IMR-90 (cell line): ENCODE measurements at regions not wholly inside any gene's neighbourhood (a gene's known extent, or its start where the extent isn't known, plus 50 kb on each side); places are given as distances from the start of the nearest gene placed in this dataset.

Experiments used
- ATAC-seq: fragments of 200-7000 bp; cut with Tn5 transposase; 2 replicates; pipeline ENCODE4 v1.9.1; 2020; ENCODE audit warnings: low read depth, mild to moderate bottlenecking, moderate library complexity
- BruUV-seq: library from RNA; stranded (reverse); fragments of 400-500 nt; replicated peaks from 2 replicates; lab custom pipeline; 2021; lab: Mats Ljungman, UMichigan
- CTCF ChIA-PET: fragments of 300-600 bp; formaldehyde crosslinking; extraction: SDS; loops from one replicate; lab custom pipeline; 2021; ENCODE audit warnings: antibody characterized with exemption; lab: Yijun Ruan, JAX
- POLR2A ChIA-PET: fragments of 300-600 bp; sonication (Branson Sonifier 250); formaldehyde crosslinking; loops from one replicate; lab custom pipeline; 2022; ENCODE audit warnings: antibody characterized with exemption; ENCODE audit not compliant: unreplicated experiment; lab: Charles Lee
- DNase-seq: peaks from one replicate; pipeline ENCODE4 v3.0.0; 2013
- H2AFZ ChIP-seq: replicated peaks from 2 replicates; pipeline ENCODE3; 2013; ENCODE audit warnings: low read length, mild to moderate bottlenecking; ENCODE audit not compliant: poor library complexity
- H2AK5ac ChIP-seq: 2 replicates; pipeline ENCODE4 v1.6.1; 2013; ENCODE audit warnings: low read depth, low read length, inconsistent platforms
- H2AK9ac ChIP-seq: replicated peaks from 2 replicates; pipeline ENCODE3; 2013; ENCODE audit warnings: mild to moderate bottlenecking, low read depth, low read length, moderate library complexity; ENCODE audit not compliant: poor library complexity
- H2BK120ac ChIP-seq: 2 replicates; pipeline ENCODE4 v1.6.1; 2013; ENCODE audit warnings: low read depth, low read length, inconsistent platforms
- H2BK15ac ChIP-seq: 3 replicates; pipeline ENCODE4 v1.6.1; 2013; ENCODE audit warnings: low read depth, low read length, inconsistent platforms
- H2BK20ac ChIP-seq: 2 replicates; pipeline ENCODE4 v1.6.1; 2013; ENCODE audit warnings: low read depth, mild to moderate bottlenecking, inconsistent platforms, low read length, moderate library complexity
- H2BK5ac ChIP-seq: 2 replicates; pipeline ENCODE4 v1.6.1; 2013; ENCODE audit warnings: mild to moderate bottlenecking, low read depth, low read length, inconsistent platforms; ENCODE audit not compliant: poor library complexity, severe bottlenecking
- H3K14ac ChIP-seq: replicated peaks from 2 replicates; pipeline ENCODE4 v1.6.1; 2013; ENCODE audit warnings: low read depth, low read length, inconsistent platforms
- H3K18ac ChIP-seq: 2 replicates; pipeline ENCODE4 v1.6.1; 2013; ENCODE audit warnings: low read depth, low read length, control low read depth
- H3K23ac ChIP-seq: 2 replicates; pipeline ENCODE4 v1.6.1; 2013; ENCODE audit warnings: low read depth, low read length, inconsistent platforms
- H3K27ac ChIP-seq: 2 replicates; pipeline ENCODE4 v1.5.1; 2013; ENCODE audit warnings: mild to moderate bottlenecking, control low read depth, low read length; ENCODE audit not compliant: insufficient read depth
- H3K27me3 ChIP-seq: 2 replicates; pipeline ENCODE4 v1.6.1; 2013; ENCODE audit warnings: low read length; ENCODE audit not compliant: control insufficient read depth, insufficient read depth
- H3K36me3 ChIP-seq: 2 replicates; pipeline ENCODE4 v1.6.1; 2013; ENCODE audit warnings: low read length, mixed read lengths; ENCODE audit not compliant: control insufficient read depth, insufficient read depth
- H3K4ac ChIP-seq: 2 replicates; pipeline ENCODE4 v1.6.1; 2013; ENCODE audit warnings: low read depth, low read length, inconsistent platforms
- H3K4me1 ChIP-seq: 2 replicates; pipeline ENCODE4 v1.6.1; 2013; ENCODE audit warnings: low read length, mixed read lengths; ENCODE audit not compliant: control insufficient read depth, insufficient read depth
- H3K4me2 ChIP-seq: 2 replicates; pipeline ENCODE4 v1.6.1; 2013; ENCODE audit warnings: low read depth, mild to moderate bottlenecking, control low read depth, low read length, moderate library complexity
- H3K4me3 ChIP-seq: 2 replicates; pipeline ENCODE4 v1.5.1; 2013; ENCODE audit warnings: low read depth, mild to moderate bottlenecking, control low read depth, low read length, moderate library complexity; ENCODE audit not compliant: insufficient read depth
- H3K56ac ChIP-seq: 2 replicates; pipeline ENCODE4 v1.6.1; 2013; ENCODE audit warnings: low read length, inconsistent platforms; ENCODE audit not compliant: insufficient read depth; ENCODE audit errors: extremely low read depth
- H3K79me1 ChIP-seq, 2 experiments: 2 replicates each; pipeline ENCODE4 v1.6.1; 2013; ENCODE audit warnings: low read length in 2 of 2, inconsistent platforms in 1 of 2, low read depth in 1 of 2
- H3K9ac ChIP-seq: 2 replicates; pipeline ENCODE4 v1.6.1; 2013; ENCODE audit warnings: low read depth, low read length, control low read depth
- H3K9me1 ChIP-seq: 2 replicates; pipeline ENCODE4 v1.6.1; 2013; ENCODE audit warnings: low read length, inconsistent platforms; ENCODE audit not compliant: insufficient read depth
- H3K9me3 ChIP-seq: 2 replicates; pipeline ENCODE4 v1.6.1; 2013; ENCODE audit warnings: low read length; ENCODE audit not compliant: control insufficient read depth, insufficient read depth
- H4K20me1 ChIP-seq: 2 replicates; pipeline ENCODE4 v1.6.1; 2013; ENCODE audit warnings: low read length, inconsistent platforms; ENCODE audit not compliant: insufficient read depth
- H4K5ac ChIP-seq: 2 replicates; pipeline ENCODE4 v1.6.1; 2013; ENCODE audit warnings: mild to moderate bottlenecking, low read depth, low read length, control low read depth
- H4K8ac ChIP-seq, 2 experiments: 2 replicates each; pipeline ENCODE4 v1.6.1; 2013; ENCODE audit warnings: low read depth in 2 of 2, low read length in 2 of 2, control low read depth in 1 of 2, inconsistent platforms in 1 of 2
- H4K91ac ChIP-seq: 2 replicates; pipeline ENCODE4 v1.6.1; 2013; ENCODE audit warnings: low read depth, low read length, inconsistent platforms; ENCODE audit not compliant: insufficient read depth
- BHLHE40 ChIP-seq: fragments of 150-350 bp; IDR thresholded peaks from 2 replicates; pipeline ENCODE4 v1.6.1; 2016; ENCODE audit warnings: mild to moderate bottlenecking, low read depth, low read length
- CEBPB ChIP-seq: IDR thresholded peaks from 2 replicates; pipeline ENCODE4 v1.6.1; 2012; ENCODE audit warnings: low read depth, low read length, improper control_type of control experiment
- CHD1 ChIP-seq: IDR thresholded peaks from 2 replicates; pipeline ENCODE4 v1.6.1; 2012; ENCODE audit warnings: low read depth, low read length, improper control_type of control experiment
- ELK1 ChIP-seq: fragments of 150-350 bp; IDR thresholded peaks from 2 replicates; pipeline ENCODE4 v1.6.1; 2016; ENCODE audit warnings: low read depth, mild to moderate bottlenecking, low read length, moderate library complexity, borderline replicate concordance
- FOS ChIP-seq: fragments of 150-350 bp; IDR thresholded peaks from 2 replicates; pipeline ENCODE4 v1.6.1; 2016; ENCODE audit warnings: low read depth, low read length
- MAFK ChIP-seq: IDR thresholded peaks from 2 replicates; pipeline ENCODE4 v1.6.1; 2012; ENCODE audit warnings: low read depth, low read length, improper control_type of control experiment
- MAZ ChIP-seq: IDR thresholded peaks from 2 replicates; pipeline ENCODE4 v1.6.1; 2012; ENCODE audit warnings: low read depth, mild to moderate bottlenecking, low read length, improper control_type of control experiment, moderate library complexity, borderline replicate concordance
- MXI1 ChIP-seq: IDR thresholded peaks from 2 replicates; pipeline ENCODE4 v1.6.1; 2012; ENCODE audit warnings: low read depth, mild to moderate bottlenecking, low read length, moderate library complexity, borderline replicate concordance
- NFE2L2 ChIP-seq: fragments of 150-350 bp; IDR thresholded peaks from 2 replicates; pipeline ENCODE4 v1.6.1; 2016; ENCODE audit warnings: low read depth, mild to moderate bottlenecking, low read length
- POLR2A ChIP-seq: IDR thresholded peaks from 2 replicates; pipeline ENCODE4 v1.6.1; 2012; ENCODE audit warnings: mild to moderate bottlenecking, low read depth, low read length
- RAD21 ChIP-seq: IDR thresholded peaks from 2 replicates; pipeline ENCODE4 v1.6.1; 2012; ENCODE audit warnings: low read length, improper control_type of control experiment
- RCOR1 ChIP-seq: IDR thresholded peaks from 2 replicates; pipeline ENCODE4 v1.6.1; 2012; ENCODE audit warnings: mild to moderate bottlenecking, low read length, improper control_type of control experiment; ENCODE audit not compliant: insufficient replicate concordance
- RFX5 ChIP-seq: IDR thresholded peaks from 2 replicates; pipeline ENCODE4 v1.8.0; 2012; ENCODE audit warnings: low read depth, mild to moderate bottlenecking, low read length, moderate library complexity
- SMC3 ChIP-seq: fragments of 150-350 bp; IDR thresholded peaks from 2 replicates; pipeline ENCODE4 v1.6.1; 2016; ENCODE audit warnings: low read depth, mild to moderate bottlenecking, antibody characterized with exemption, low read length, moderate library complexity
- WGBS, 2 experiments: methylation state at CpG; one replicate each; pipeline versions ENCODE4 v1.1.5 to v1.1.7; 2013; ENCODE audit warnings: missing lambda C conversion rate in 2 of 2; ENCODE audit not compliant: insufficient read length in 1 of 2; ENCODE audit errors: extremely low coverage in 2 of 2; 5-methylcytosine and 5-hydroxymethylcytosine counted together
- dilution Hi-C: fragments of 300-500 bp; cut with HindIII; formaldehyde crosslinking; loops from one replicate; pipeline ENCODE4 v1.14.3; 2018; ENCODE audit warnings: low sequenced_read_pairs; ENCODE audit not compliant: unreplicated experiment
- in situ Hi-C: fragments of 300-500 bp; cut with MboI; formaldehyde crosslinking; loops from 3 replicates; pipeline ENCODE4 v1.14.3; 2019; ENCODE audit warnings: low sequenced_read_pairs, inconsistent platforms, mixed read lengths
- intact Hi-C: fragments of 100-400 bp; cut with micrococcal nuclease; formaldehyde crosslinking; loops from 2 replicates; pipeline ENCODE4 v1.10.0; 2022
- TF ChIP-seq, protein P1 (sequence below): conservative IDR thresholded peaks from 2 replicates; pipeline ENCODE4 v1.5.1; 2012; ENCODE audit warnings: mild to moderate bottlenecking, low read depth, low read length, improper control_type of control experiment
- TF ChIP-seq, protein P2 (sequence below): fragments of 150-350 bp; IDR thresholded peaks from 2 replicates; pipeline ENCODE4 v1.6.1; 2017; ENCODE audit warnings: mild to moderate bottlenecking, antibody characterized with exemption, low read length, low read depth

GRCh38 chr16:47848421-47849109, 307.2 kb downstream of the ABCC12 start:
- ChIA-PET CTCF (no interaction called here), POLR2A (no interaction called here)
- Histone ChIP-seq H3K79me1 (no peaks in the 10 kb centered on the region), H2AK9ac (no peak overlapping the region), H2AK5ac (no peak overlapping the region), H4K8ac (no peak overlapping the region), H3K18ac (no peak overlapping the region), H4K91ac (no peak overlapping the region), H3K9me3 (no peaks in the 10 kb centered on the region), H2BK120ac (no peak overlapping the region), H2BK5ac (no peak overlapping the region), H3K27me3 (no peaks in the 10 kb centered on the region; the same call in 1 of the 2 replicates), H3K23ac (no peak overlapping the region), H3K36me3 (no peaks in the 10 kb centered on the region), H2AFZ (no peak overlapping the region), H3K4me3 (no peak overlapping the region), H3K9ac (no peak overlapping the region), H2BK20ac (no peak overlapping the region), H3K56ac (no peak overlapping the region), H3K14ac (no peak overlapping the region), H3K9me1 (no peaks in the 10 kb centered on the region), H3K27ac (no peak overlapping the region), H3K4me2 (no peak overlapping the region), H3K4ac (no peak overlapping the region), H4K20me1 (no peaks in the 10 kb centered on the region), H3K4me1 (no peaks in the 10 kb centered on the region), H4K5ac (no peak overlapping the region), H2BK15ac (no peak overlapping the region)
- TF ChIP-seq FOS = no peak
- TF ChIP-seq, protein P1, sequence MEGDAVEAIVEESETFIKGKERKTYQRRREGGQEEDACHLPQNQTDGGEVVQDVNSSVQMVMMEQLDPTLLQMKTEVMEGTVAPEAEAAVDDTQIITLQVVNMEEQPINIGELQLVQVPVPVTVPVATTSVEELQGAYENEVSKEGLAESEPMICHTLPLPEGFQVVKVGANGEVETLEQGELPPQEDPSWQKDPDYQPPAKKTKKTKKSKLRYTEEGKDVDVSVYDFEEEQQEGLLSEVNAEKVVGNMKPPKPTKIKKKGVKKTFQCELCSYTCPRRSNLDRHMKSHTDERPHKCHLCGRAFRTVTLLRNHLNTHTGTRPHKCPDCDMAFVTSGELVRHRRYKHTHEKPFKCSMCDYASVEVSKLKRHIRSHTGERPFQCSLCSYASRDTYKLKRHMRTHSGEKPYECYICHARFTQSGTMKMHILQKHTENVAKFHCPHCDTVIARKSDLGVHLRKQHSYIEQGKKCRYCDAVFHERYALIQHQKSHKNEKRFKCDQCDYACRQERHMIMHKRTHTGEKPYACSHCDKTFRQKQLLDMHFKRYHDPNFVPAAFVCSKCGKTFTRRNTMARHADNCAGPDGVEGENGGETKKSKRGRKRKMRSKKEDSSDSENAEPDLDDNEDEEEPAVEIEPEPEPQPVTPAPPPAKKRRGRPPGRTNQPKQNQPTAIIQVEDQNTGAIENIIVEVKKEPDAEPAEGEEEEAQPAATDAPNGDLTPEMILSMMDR = no peak
- TF ChIP-seq RFX5 = no peak
- no peak for TF ChIP-seq MXI1
- TF ChIP-seq, protein P2, sequence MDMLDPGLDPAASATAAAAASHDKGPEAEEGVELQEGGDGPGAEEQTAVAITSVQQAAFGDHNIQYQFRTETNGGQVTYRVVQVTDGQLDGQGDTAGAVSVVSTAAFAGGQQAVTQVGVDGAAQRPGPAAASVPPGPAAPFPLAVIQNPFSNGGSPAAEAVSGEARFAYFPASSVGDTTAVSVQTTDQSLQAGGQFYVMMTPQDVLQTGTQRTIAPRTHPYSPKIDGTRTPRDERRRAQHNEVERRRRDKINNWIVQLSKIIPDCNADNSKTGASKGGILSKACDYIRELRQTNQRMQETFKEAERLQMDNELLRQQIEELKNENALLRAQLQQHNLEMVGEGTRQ = no peak
- no peak for TF ChIP-seq MAZ
- TF ChIP-seq CEBPB = no peak
- no peak for TF ChIP-seq POLR2A
- TF ChIP-seq RAD21 = no peak
- no peak for TF ChIP-seq RCOR1
- TF ChIP-seq CHD1 = no peak
- TF ChIP-seq BHLHE40 = no peak
- no peak for TF ChIP-seq SMC3
- no peak for TF ChIP-seq MAFK
- no peak for TF ChIP-seq ELK1
- TF ChIP-seq NFE2L2 = no peak
- BruUV-seq = no TSS peak
- intact Hi-C loops (no loop called here), in situ Hi-C loops (no loop called here), dilution Hi-C loops (no loop called here)
- WGBS, 2 experiments = 75% methylated on average over 2 of the region's 5 CpGs; no CpG with 5 or more reads in 1 of the 2 experiments
- DNase-seq (peak; percentile 55), ATAC-seq (peak; percentile 70)
